SK-N-SH (cell line): ENCODE measurements at regions not wholly inside any gene's neighbourhood (a gene's known extent, or its start where the extent isn't known, plus 50 kb on each side); places are given as distances from the start of the nearest gene placed in this dataset.

Source experiments
- CTCF ChIA-PET: fragments of 300-600, 350-600 bp; formaldehyde crosslinking; extraction: SDS; loops from one replicate; lab custom pipeline; 2021; lab: Yijun Ruan, JAX
- POLR2A ChIA-PET: fragments of 350-600 bp; sonication (Branson Sonifier 250); formaldehyde crosslinking; extraction: SDS; loops from one replicate; lab custom pipeline; 2020; ENCODE audit warnings: antibody characterized with exemption, inconsistent platforms; lab: Yijun Ruan, JAX
- DNase-seq: peaks from one replicate; pipeline ENCODE4 v3.0.0; 2012
- H2AFZ ChIP-seq: fragments of 200-600 bp; sonication (generic); 2 replicates; pipeline ENCODE4 v1.8.1; 2016; ENCODE audit warnings: antibody characterized with exemption, mild to moderate bottlenecking, low read depth
- H3F3A ChIP-seq: fragments of 200-600 bp; sonication (generic); replicated peaks from 2 replicates; pipeline ENCODE3; 2016; ENCODE audit warnings: antibody characterized with exemption, mild to moderate bottlenecking; ENCODE audit not compliant: insufficient read depth
- H3K27ac ChIP-seq, 2 experiments: fragments of 200-500 bp in 1 of 2; fragments of 200-600 bp in 1 of 2; sonication (Bioruptor generic) in 1 of 2; sonication (generic), shearing (Covaris generic) in 1 of 2; 2 replicates each; pipeline versions ENCODE4 v1.5.1 to v1.6.1; 2014 to 2016; ENCODE audit warnings: low read depth in 2 of 2, inconsistent platforms in 1 of 2, low read length in 1 of 2, mild to moderate bottlenecking in 1 of 2, mixed read lengths in 1 of 2
- H3K27me3 ChIP-seq: fragments of 200-600 bp; sonication (generic), shearing (Covaris generic); 2 replicates; pipeline ENCODE4 v1.6.1; 2016; ENCODE audit warnings: mixed run types; ENCODE audit not compliant: insufficient read depth
- H3K36me3 ChIP-seq, 2 experiments: fragments of 200-500 bp in 1 of 2; fragments of 200-600 bp in 1 of 2; sonication (Bioruptor generic) in 1 of 2; sonication (generic) in 1 of 2; replicated peaks in 1 of 2; 2 replicates each; pipeline versions ENCODE3 to v1.5.1; 2014 to 2016; ENCODE audit warnings: low read length in 1 of 2, mild to moderate bottlenecking in 1 of 2; ENCODE audit not compliant: insufficient read depth in 2 of 2, control insufficient read depth in 1 of 2
- H3K4me1 ChIP-seq, 2 experiments: fragments of 200-500 bp in 1 of 2; fragments of 200-600 bp in 1 of 2; sonication (Bioruptor generic) in 1 of 2; sonication (generic), shearing (Covaris generic) in 1 of 2; 2 replicates each; pipeline versions ENCODE4 v1.5.1 to v1.6.1; 2014 to 2016; ENCODE audit warnings: low read depth in 1 of 2, low read length in 1 of 2, mixed run types in 1 of 2; ENCODE audit not compliant: insufficient read depth in 2 of 2, control insufficient read depth in 1 of 2
- H3K4me2 ChIP-seq: fragments of 200-600 bp; sonication (generic), shearing (Covaris generic); 2 replicates; pipeline ENCODE4 v1.6.1; 2017; ENCODE audit warnings: mixed run types
- H3K4me3 ChIP-seq, 2 experiments: fragments of 200-500 bp in 1 of 2; fragments of 200-600 bp in 1 of 2; sonication (Bioruptor generic) in 1 of 2; sonication (generic), shearing (Covaris generic) in 1 of 2; 2 replicates each; pipeline versions ENCODE4 v1.5.1 to v1.8.1; 2014 to 2016; ENCODE audit warnings: low read depth in 2 of 2, inconsistent platforms in 1 of 2, low read length in 1 of 2, mild to moderate bottlenecking in 1 of 2, mixed read lengths in 1 of 2, moderate library complexity in 1 of 2
- H3K79me2 ChIP-seq: fragments of 200-600 bp; sonication (generic); 2 replicates; pipeline ENCODE4 v1.8.1; 2017; ENCODE audit warnings: mild to moderate bottlenecking; ENCODE audit not compliant: insufficient read depth
- H3K9ac ChIP-seq: fragments of 200-600 bp; sonication (generic); 2 replicates; pipeline ENCODE4 v1.6.1; 2017; ENCODE audit warnings: mixed run types
- H3K9me2 ChIP-seq: fragments of 200-600 bp; sonication (generic); 2 replicates; pipeline ENCODE4 v1.6.1; 2017; ENCODE audit warnings: mixed run types
- H3K9me3 ChIP-seq: fragments of 200-600 bp; sonication (generic); 2 replicates; pipeline ENCODE4 v1.6.1; 2017; ENCODE audit warnings: mixed run types, mild to moderate bottlenecking, moderate library complexity
- H4K20me1 ChIP-seq: fragments of 200-600 bp; sonication (generic); 2 replicates; pipeline ENCODE4 v1.6.1; 2017; ENCODE audit warnings: mild to moderate bottlenecking, mixed run types; ENCODE audit not compliant: insufficient read depth
- CHD2 ChIP-seq: fragments of 150-350 bp; IDR thresholded peaks from 2 replicates; pipeline ENCODE4 v1.6.1; 2018; ENCODE audit warnings: low read length; ENCODE audit not compliant: partially characterized antibody
- ELF1 ChIP-seq: IDR thresholded peaks from 2 replicates; pipeline ENCODE4 v1.4.0; 2012
- EZH2phosphoT487 ChIP-seq: fragments of 200-600 bp; sonication (generic); IDR thresholded peaks from 2 replicates; pipeline ENCODE4 v1.6.1; 2017; ENCODE audit warnings: low read depth, mixed run types, mild to moderate bottlenecking, antibody characterized with exemption, moderate library complexity, borderline replicate concordance
- FOSL2 ChIP-seq: IDR thresholded peaks from 2 replicates; pipeline ENCODE4 v1.4.0; 2012; ENCODE audit warnings: low read depth, mild to moderate bottlenecking, moderate library complexity, borderline replicate concordance
- FOXJ3 ChIP-seq: sonication (generic); formaldehyde crosslinking; IDR thresholded peaks from 2 replicates; pipeline ENCODE4 v1.5.1; 2020; ENCODE audit warnings: mild to moderate bottlenecking, missing genetic modification reagents
- GABPA ChIP-seq: IDR thresholded peaks from 2 replicates; pipeline ENCODE4 v1.4.0; 2012; ENCODE audit warnings: low read depth, mild to moderate bottlenecking
- GATA2 ChIP-seq: sonication (generic); formaldehyde crosslinking; IDR thresholded peaks from 2 replicates; pipeline ENCODE4 v1.5.0; 2020; ENCODE audit warnings: mild to moderate bottlenecking, missing genetic modification reagents
- JUND ChIP-seq: IDR thresholded peaks from 2 replicates; pipeline ENCODE4 v1.4.0; 2012
- MXI1 ChIP-seq: IDR thresholded peaks from 2 replicates; pipeline ENCODE4 v1.6.1; 2012; ENCODE audit warnings: mild to moderate bottlenecking, low read depth, low read length, improper control_type of control experiment
- NRF1 ChIP-seq: IDR thresholded peaks from 2 replicates; pipeline ENCODE4 v1.6.1; 2012; ENCODE audit warnings: low read depth, mild to moderate bottlenecking, low read length
- POLR2AphosphoS5 ChIP-seq: IDR thresholded peaks from 2 replicates; pipeline ENCODE4 v1.6.1; 2012; ENCODE audit warnings: low read depth, low read length
- RAD21 ChIP-seq: IDR thresholded peaks from 2 replicates; pipeline ENCODE4 v1.6.1; 2012; ENCODE audit warnings: mild to moderate bottlenecking, low read length
- SIN3A ChIP-seq: IDR thresholded peaks from 2 replicates; pipeline ENCODE4 v1.6.1; 2012; ENCODE audit warnings: low read depth, mild to moderate bottlenecking, low read length, moderate library complexity, borderline replicate concordance
- SMC3 ChIP-seq: IDR thresholded peaks from 2 replicates; pipeline ENCODE4 v1.6.1; 2012; ENCODE audit warnings: low read depth, low read length, improper control_type of control experiment
- TAF1 ChIP-seq: IDR thresholded peaks from 2 replicates; pipeline ENCODE4 v1.6.1; 2012; ENCODE audit warnings: low read depth, mild to moderate bottlenecking, low read length, moderate library complexity, borderline replicate concordance
- TEAD4 ChIP-seq: IDR thresholded peaks from 2 replicates; pipeline ENCODE4 v1.4.0; 2012; ENCODE audit warnings: mild to moderate bottlenecking, borderline replicate concordance; ENCODE audit not compliant: insufficient read depth
- WGBS: methylation state at CpG from one replicate; pipeline ENCODE4 v1.1.6; 2017; ENCODE audit warnings: low lambda C conversion rate; 5-methylcytosine and 5-hydroxymethylcytosine counted together
- TF ChIP-seq, protein P1 (sequence below): IDR thresholded peaks from 2 replicates; pipeline ENCODE4; 2012
- TF ChIP-seq, protein P2 (sequence below): IDR thresholded peaks from 2 replicates; pipeline ENCODE4 v1.4.0; 2012; ENCODE audit warnings: low read depth, borderline replicate concordance
- TF ChIP-seq, protein P3 (sequence below): fragments of 200-600 bp; sonication (generic); IDR thresholded peaks from 2 replicates; pipeline ENCODE4 v1.6.1; 2017; ENCODE audit warnings: antibody characterized with exemption, mild to moderate bottlenecking, moderate library complexity
- TF ChIP-seq, protein P4 (sequence below): IDR thresholded peaks from 2 replicates; pipeline ENCODE4 v1.4.0; 2012; ENCODE audit warnings: low read depth, borderline replicate concordance
- TF ChIP-seq, protein P5 (sequence below): fragments of 150-350 bp; IDR thresholded peaks from 2 replicates; pipeline ENCODE4 v1.6.1; 2017; ENCODE audit warnings: antibody characterized with exemption, low read length, low read depth, borderline replicate concordance

DNA sequence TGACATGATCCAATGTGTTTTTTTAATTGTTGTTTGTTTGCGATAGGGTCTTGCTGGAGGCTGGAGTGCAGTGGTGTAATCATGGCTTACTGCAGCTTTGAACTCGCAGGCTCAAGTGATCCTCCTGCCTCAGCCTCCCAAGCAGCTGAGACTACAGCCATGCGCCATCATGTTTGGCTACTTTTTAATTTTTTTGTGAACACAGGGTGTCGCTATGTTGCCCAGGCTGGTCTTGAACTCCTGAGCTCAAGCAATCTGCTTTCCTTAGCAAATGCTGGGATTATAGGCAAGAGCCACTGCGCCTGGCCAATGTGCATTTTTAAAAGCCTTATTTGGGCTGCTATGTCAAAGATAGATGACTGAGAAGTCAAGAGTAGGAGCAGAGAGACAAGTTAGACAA, 123.0 kb downstream of the EDEM1 start:
- no peak overlapping the region for H3K4me3 ChIP-seq

DNA sequence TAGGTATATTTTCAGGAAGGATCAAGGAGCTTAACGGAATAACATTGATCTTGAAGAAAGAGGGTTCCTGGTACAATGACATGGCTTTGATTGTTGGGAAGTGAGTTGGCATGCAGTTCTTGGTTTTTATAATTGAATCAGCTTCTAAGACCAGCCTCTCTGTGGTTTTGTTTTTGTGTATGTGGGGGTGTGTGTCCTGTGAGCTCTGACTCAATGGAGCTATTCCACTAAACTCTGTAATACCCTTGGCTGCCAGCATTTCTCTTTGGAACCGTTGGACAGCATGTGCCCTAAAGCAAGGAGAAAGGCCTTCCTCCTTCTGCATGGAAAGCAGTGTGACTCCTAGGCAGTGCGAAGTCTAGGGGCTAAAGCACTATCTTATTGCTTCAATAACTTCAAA, 124.8 kb downstream of the EDEM1 start:
- no peaks in the 10 kb centered on the region for H3K27me3 ChIP-seq
- H3K79me2 ChIP-seq: no peaks in the 10 kb centered on the region
- no peak overlapping the region for H3K4me2 ChIP-seq
- WGBS: 34% methylated on average over 3 of the region's 3 CpGs
- no peak for DNase-seq
- ChIA-PET CTCF (no interaction called here), POLR2A (no interaction called here)
- no peaks in the 10 kb centered on the region for H3K4me1 ChIP-seq
- H2AFZ ChIP-seq: no peak overlapping the region
- H3K9me2 ChIP-seq: no peaks in the 10 kb centered on the region
- no peak overlapping the region for H3K4me3 ChIP-seq
- H3K36me3 ChIP-seq: no peaks in the 10 kb centered on the region
- H4K20me1 ChIP-seq: no peaks in the 10 kb centered on the region
- no peaks in the 10 kb centered on the region for H3K9me3 ChIP-seq
- TF ChIP-seq CHD2 (no peak), ELF1 (no peak), GATA2 (CRISPR knock-in tag) (no peak), EZH2phosphoT487 (no peak), GABPA (no peak), TAF1 (no peak), RAD21 (no peak), SIN3A (no peak), TEAD4 (no peak), SMC3 (no peak), FOXJ3 (no peak), MXI1 (no peak), NRF1 (no peak), JUND (no peak)
- TF ChIP-seq, protein P1, sequence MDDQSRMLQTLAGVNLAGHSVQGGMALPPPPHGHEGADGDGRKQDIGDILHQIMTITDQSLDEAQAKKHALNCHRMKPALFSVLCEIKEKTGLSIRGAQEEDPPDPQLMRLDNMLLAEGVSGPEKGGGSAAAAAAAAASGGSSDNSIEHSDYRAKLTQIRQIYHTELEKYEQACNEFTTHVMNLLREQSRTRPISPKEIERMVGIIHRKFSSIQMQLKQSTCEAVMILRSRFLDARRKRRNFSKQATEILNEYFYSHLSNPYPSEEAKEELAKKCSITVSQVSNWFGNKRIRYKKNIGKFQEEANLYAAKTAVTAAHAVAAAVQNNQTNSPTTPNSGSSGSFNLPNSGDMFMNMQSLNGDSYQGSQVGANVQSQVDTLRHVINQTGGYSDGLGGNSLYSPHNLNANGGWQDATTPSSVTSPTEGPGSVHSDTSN: no peak
- TF ChIP-seq, protein P2, sequence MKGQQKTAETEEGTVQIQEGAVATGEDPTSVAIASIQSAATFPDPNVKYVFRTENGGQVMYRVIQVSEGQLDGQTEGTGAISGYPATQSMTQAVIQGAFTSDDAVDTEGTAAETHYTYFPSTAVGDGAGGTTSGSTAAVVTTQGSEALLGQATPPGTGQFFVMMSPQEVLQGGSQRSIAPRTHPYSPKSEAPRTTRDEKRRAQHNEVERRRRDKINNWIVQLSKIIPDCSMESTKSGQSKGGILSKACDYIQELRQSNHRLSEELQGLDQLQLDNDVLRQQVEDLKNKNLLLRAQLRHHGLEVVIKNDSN: no peak
- TF ChIP-seq, protein P3, sequence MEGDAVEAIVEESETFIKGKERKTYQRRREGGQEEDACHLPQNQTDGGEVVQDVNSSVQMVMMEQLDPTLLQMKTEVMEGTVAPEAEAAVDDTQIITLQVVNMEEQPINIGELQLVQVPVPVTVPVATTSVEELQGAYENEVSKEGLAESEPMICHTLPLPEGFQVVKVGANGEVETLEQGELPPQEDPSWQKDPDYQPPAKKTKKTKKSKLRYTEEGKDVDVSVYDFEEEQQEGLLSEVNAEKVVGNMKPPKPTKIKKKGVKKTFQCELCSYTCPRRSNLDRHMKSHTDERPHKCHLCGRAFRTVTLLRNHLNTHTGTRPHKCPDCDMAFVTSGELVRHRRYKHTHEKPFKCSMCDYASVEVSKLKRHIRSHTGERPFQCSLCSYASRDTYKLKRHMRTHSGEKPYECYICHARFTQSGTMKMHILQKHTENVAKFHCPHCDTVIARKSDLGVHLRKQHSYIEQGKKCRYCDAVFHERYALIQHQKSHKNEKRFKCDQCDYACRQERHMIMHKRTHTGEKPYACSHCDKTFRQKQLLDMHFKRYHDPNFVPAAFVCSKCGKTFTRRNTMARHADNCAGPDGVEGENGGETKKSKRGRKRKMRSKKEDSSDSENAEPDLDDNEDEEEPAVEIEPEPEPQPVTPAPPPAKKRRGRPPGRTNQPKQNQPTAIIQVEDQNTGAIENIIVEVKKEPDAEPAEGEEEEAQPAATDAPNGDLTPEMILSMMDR: no peak
- TF ChIP-seq, protein P4, sequence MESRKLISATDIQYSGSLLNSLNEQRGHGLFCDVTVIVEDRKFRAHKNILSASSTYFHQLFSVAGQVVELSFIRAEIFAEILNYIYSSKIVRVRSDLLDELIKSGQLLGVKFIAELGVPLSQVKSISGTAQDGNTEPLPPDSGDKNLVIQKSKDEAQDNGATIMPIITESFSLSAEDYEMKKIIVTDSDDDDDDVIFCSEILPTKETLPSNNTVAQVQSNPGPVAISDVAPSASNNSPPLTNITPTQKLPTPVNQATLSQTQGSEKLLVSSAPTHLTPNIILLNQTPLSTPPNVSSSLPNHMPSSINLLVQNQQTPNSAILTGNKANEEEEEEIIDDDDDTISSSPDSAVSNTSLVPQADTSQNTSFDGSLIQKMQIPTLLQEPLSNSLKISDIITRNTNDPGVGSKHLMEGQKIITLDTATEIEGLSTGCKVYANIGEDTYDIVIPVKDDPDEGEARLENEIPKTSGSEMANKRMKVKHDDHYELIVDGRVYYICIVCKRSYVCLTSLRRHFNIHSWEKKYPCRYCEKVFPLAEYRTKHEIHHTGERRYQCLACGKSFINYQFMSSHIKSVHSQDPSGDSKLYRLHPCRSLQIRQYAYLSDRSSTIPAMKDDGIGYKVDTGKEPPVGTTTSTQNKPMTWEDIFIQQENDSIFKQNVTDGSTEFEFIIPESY: no peak
- TF ChIP-seq, protein P5, sequence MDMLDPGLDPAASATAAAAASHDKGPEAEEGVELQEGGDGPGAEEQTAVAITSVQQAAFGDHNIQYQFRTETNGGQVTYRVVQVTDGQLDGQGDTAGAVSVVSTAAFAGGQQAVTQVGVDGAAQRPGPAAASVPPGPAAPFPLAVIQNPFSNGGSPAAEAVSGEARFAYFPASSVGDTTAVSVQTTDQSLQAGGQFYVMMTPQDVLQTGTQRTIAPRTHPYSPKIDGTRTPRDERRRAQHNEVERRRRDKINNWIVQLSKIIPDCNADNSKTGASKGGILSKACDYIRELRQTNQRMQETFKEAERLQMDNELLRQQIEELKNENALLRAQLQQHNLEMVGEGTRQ: no peak
- H3F3A ChIP-seq: no peaks in the 10 kb centered on the region
- no peak overlapping the region for H3K27ac ChIP-seq
- no peak overlapping the region for H3K9ac ChIP-seq

More for the DNA sequence above, 123.0 kb downstream of the EDEM1 start:
- Histone ChIP-seq H3K36me3 (no peaks in the 10 kb centered on the region), H2AFZ (no peak overlapping the region), H3F3A (no peaks in the 10 kb centered on the region), H3K4me2 (no peak overlapping the region), H4K20me1 (no peaks in the 10 kb centered on the region), H3K27ac (no peak overlapping the region), H3K9ac (no peak overlapping the region), H3K9me2 (no peaks in the 10 kb centered on the region), H3K79me2 (no peaks in the 10 kb centered on the region), H3K9me3 (no peaks in the 10 kb centered on the region), H3K27me3 (no peaks in the 10 kb centered on the region), H3K4me1 (no peaks in the 10 kb centered on the region)
- CTCF ChIA-PET: no interaction called here
- TF ChIP-seq POLR2AphosphoS5 (no peak), GABPA (no peak), FOSL2 (no peak)
- POLR2A ChIA-PET: no interaction called here
- DNase-seq: no peak
- WGBS: 67% methylated on average over 5 of the region's 5 CpGs
